Psoas muscle (tissue), 7 donors: ENCODE measurements at regions not wholly inside any gene's neighbourhood (a gene's known extent, or its start where the extent isn't known, plus 50 kb on each side); places are given as distances from the start of the nearest gene placed in this dataset.
A peak's percentile ranks its signal among the peaks of the same experiment; 100 is the strongest.

Source experiments
- ATAC-seq, 4 donors: fragments of 200-7000 bp; cut with Tn5 transposase; one replicate each; pipeline ENCODE4 v1.9.1; 2020; ENCODE audit warnings: moderate library complexity in 3 of 4, mild to moderate bottlenecking in 2 of 4
- DNase-seq, 2 donors: peaks; one replicate each; pipeline ENCODE4 v3.0.0-alpha.2; 2020
- H3K27ac ChIP-seq: fragments of 200-600 bp; one replicate; pipeline ENCODE4 v1.8.0; 2022
- H3K27me3 ChIP-seq, 3 donors: fragments of 200-600 bp in 1 of 3; one replicate each; pipeline versions ENCODE4 v1.6.1 to v1.8.0; 2013 to 2022; ENCODE audit warnings: low read length in 2 of 3, mild to moderate bottlenecking in 2 of 3, moderate library complexity in 1 of 3; ENCODE audit not compliant: insufficient read depth in 3 of 3
- H3K36me3 ChIP-seq, 2 donors: fragments of 200-600 bp in 1 of 2; one replicate each; pipeline versions ENCODE4 v1.6.1 to v1.8.0; 2013 to 2022; ENCODE audit warnings: low read depth in 1 of 2, mild to moderate bottlenecking in 1 of 2, moderate library complexity in 1 of 2; ENCODE audit not compliant: insufficient read depth in 1 of 2
- H3K4me1 ChIP-seq: fragments of 200-600 bp; one replicate; pipeline ENCODE4 v1.8.0; 2022
- H3K4me3 ChIP-seq: fragments of 200-600 bp; one replicate; pipeline ENCODE4 v1.8.0; 2022; ENCODE audit warnings: mild to moderate bottlenecking
- H3K9me3 ChIP-seq: fragments of 200-600 bp; one replicate; pipeline ENCODE4 v1.8.0; 2022
- CTCF ChIP-seq: fragments of 200-600 bp; IDR thresholded peaks from one replicate; pipeline ENCODE4 v1.8.0; 2022; ENCODE audit warnings: antibody characterized with exemption
- WGBS, 3 donors: extraction: QIAGEN DNeasy Blood & Tissue Kit; methylation state at CpG; one replicate each; pipeline versions ENCODE4 v1.1.6 to v1.1.7; 2013; 5-methylcytosine and 5-hydroxymethylcytosine counted together
- intact Hi-C, 2 donors: fragments of 100-400 bp; cut with DNase I; formaldehyde crosslinking; loops; one replicate each; pipeline versions ENCODE4 v1.11.0 to v1.14.2; 2022
- donor health status: healthy with polysubstance abuse.
- donor health status: DM: no; HTN: no; CAD: no; lungs with moderate emphysema.
- donor health status: Bipolar disorder and iron deficiency.
- donor health status: healthy.
- donor health status: DM: yes; HTN: yes; CAD: no.
- donor health status: DM: no; HTN: no; CAD: no.
- donor health status: DM: yes; HTN: yes; CAD: no.

GRCh38 chr7:135308583-135309327 is 75.1 kb downstream of the STRA8 start:
- H3K27me3 ChIP-seq = no peaks in the 10 kb centered on the region
- intact Hi-C loops = no loop called here
- H3K4me3 ChIP-seq = no peak overlapping the region
- no peak overlapping the region for H3K27ac ChIP-seq
- DNase-seq (no peak), ATAC-seq (peak in 1 of 4 donors; percentile 82)
- WGBS, 3 donors = 43 to 46% (median 43%) methylated on average over 4 of the region's 4 CpGs
- H3K4me1 ChIP-seq = no peaks in the 10 kb centered on the region
- no peaks in the 10 kb centered on the region for H3K36me3 ChIP-seq
- no peaks in the 10 kb centered on the region for H3K9me3 ChIP-seq
- TF ChIP-seq CTCF = no peak
